GM18520 (cell line): ENCODE measurements at regions not wholly inside any gene's neighbourhood (a gene's known extent, or its start where the extent isn't known, plus 50 kb on each side); places are given as distances from the start of the nearest gene placed in this dataset.

Experiments
- ATAC-seq: cut with Tn5 transposase; IDR thresholded peaks from one replicate; pipeline ENCODE4 v1.9.1; 2021; ENCODE audit not compliant: unreplicated experiment

DNA sequence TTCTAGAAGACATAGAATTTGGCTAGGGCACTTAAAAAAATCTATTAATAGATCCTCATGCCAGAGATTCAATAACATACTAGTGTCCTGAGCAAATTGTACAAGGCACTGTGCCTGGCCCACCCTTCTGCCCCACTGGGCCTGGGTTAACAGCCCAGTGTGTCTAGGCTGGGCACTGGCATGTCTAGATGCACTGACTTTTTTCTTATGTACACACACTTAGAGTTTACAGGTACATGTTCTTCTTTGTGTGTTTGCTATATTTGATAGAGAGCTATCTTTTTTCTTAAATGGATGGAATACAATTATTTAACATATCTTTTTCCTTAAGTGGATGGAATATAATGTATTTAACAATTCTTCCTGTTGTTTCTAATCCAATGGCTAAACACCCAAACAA, 241.5 kb downstream of the AUH start:
- ATAC-seq, result no peak

DNA sequence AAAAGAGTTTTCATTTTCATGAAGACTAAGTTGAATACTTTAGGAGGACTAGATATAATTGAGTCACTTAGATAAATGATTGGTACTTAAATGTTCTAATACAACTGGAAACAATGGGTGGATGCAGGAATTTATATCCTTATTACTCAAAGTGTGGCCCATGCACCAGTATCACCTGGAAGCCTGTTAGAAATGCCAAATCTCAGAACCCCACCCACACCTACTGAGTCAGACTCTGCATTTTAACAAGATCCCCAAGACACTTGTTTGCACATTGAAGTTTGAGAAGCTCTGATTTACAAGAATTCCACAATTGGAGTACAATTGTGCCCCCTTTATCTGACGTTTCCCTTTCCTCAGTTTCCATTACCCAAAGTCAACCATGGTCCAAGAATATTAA, 239.0 kb downstream of the AUH start:
- no peak for ATAC-seq

DNA sequence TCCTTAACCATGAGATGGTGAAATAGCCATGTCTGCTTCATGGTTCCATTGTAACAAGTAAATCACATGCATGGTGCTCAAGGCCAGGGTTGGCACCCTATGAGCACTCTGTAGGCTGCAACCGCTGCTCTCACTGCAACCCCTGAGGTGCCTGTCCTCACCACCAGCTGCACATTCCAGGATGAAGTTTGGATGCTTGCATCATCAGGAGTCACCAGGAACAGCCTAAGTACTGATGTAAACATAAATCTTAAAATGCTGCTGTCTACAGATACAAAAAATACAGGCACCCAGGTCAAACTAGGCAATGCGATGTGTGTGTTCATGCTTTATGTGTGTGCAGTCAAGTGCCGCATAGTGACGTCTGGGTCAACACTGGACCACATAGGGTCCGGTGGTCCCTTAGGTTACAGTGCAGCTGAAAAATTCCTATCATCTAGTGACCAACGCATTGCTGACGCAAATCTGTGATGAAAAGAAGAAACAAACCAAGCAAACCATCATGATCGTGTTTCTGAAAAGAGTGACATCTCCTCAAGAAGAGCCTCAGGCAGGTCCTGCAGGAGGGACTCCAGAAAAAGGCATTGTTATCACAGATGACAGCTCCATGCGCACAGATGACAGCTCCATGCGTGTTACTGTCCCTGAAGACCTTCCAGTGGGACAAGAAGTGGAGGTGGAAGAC, 234.8 kb downstream of the AUH start:
- ATAC-seq, result no peak

DNA sequence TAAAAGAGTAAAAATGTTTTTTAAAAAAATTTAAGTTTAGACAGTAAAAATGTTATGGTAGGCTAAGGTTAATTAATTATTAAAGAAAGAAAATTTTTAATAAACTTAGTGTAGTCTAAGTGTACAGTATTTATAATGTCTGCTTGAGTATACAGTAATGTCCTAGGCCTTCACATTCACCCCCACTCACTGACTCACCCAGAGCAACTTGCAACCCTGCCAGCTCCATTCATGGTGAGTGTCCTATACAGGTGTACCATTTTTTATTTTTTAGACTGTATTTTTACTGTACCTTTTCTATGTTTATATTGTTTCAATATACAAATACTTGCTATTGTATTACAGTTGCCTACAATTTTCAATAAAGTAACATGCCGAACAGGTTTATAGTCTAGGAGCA, 234.1 kb downstream of the AUH start:
- ATAC-seq, result no peak

DNA sequence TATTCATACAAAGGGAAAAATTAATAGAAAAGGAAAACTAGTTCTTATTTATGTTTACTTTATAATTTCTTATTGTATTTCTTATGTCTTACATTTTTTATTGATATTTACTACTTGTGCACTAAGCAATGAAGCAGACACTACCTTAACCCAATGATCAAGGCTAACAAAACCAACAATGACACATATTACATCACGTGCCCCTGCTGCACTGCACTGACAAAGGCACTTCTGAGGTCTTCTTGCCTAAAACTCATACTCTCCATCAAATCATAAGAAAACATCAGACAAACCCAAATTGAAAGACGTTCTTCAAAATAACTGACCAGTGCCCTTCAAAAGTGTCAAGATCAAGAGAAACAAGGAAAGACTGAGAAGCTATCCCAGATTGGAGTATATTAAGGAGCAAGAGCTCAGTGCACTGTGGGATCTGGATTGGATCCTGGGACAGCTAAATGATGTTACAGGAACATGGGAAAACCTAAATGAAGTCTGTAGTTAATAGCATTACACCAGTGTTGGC, 230.9 kb downstream of the AUH start:
- no peak for ATAC-seq

DNA sequence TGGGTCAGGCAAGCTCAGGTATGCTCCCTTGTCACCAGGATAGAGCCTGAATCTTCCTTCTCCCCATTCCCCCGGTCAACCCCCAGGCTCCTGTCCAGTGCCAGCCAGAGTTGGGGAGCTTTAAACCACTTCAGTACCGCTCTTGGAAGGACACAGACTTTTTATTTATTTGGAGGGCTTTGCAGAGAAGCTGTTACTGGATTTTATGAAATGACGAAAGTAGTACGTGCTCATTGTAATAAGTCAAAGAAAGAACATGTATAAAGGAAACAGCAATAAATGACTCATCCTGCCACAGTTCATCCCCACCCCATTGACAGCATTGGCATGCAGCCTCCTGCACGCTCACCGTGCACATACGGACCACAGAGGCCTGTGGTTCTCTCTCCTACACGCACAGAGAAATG, 230.3 kb downstream of the AUH start:
- ATAC-seq, result no peak

DNA sequence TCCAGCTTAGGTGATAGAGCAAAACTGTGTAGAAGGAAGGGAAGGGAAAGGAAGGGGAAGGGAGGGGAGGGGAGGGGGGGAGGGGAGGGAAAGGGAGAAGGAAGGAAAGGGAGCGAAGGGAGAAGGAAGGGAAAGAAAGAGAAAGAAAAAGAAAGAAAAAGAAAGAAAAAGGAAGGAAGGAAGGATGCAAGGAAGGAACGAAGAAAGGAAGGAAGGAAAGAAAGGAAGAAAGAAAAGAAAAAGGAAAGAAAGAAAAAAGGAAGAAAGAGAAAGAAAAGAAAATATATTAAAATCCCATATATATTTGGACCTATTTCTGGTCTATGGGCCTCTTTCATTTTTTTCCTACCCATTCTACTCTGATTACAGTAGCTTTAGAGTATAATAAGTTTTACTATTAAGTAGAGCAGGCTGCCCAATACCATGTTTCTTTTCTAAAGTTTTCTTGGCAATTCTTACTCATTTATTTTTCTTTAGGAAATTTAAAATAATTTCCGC, 229.1 kb downstream of the AUH start:
- ATAC-seq, result no peak

DNA sequence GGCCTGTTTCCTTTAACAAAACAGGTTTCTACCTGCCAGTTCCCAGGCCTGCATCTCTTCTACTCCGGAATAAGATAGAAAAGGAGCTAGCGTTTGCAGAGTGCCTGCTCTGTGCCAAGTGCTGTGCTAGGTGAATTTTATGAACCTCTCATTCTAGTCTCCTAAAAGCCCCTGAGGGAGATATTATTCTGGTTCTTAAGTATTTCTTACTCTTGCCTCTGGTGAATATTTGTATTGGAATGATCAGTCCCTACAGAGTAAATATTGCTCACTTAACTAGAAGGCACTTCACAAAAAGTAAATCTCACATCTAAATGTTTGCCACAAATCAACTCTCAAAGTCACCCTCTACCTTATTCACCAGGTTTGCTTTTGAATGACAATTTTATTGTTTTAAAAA, 227.1 kb downstream of the AUH start:
- no peak for ATAC-seq

DNA sequence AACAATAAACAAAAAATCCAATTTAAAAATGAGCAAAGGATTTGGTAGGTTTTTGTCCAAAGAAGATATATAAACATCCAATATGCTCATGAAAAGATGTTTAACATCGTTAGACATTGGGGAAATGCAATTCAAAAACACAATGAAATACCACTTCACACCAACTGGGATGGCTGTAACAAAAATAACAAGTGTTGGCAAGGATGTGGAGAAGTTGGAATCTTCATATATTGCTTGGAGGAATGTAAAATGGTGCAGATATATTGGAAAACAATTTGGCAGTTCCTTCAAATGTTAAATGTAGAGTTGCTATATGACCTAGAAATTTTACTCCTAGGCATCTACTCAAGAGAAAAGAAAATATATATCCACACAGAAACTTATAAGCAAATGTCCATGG, 224.3 kb downstream of the AUH start:
- no peak for ATAC-seq

DNA sequence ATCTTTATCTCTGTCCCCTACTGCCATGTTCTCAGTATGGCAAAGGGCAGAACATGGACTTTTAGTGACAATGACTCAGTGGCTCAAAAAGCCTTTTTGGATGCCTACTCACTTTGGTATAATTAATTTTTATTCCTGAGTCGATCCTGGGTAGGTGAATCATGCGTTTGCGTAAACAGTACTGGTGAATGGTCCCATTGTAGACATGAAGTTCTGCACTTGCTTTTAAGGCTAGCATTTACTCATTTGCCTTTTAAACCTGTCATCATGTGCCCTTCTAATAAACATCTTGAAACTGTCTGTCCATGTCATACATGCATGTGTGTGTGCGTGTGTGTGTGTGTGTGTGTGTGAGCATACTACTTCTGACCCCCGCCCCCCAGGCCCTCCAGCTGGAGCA, 223.0 kb downstream of the AUH start:
- ATAC-seq, result no peak

DNA sequence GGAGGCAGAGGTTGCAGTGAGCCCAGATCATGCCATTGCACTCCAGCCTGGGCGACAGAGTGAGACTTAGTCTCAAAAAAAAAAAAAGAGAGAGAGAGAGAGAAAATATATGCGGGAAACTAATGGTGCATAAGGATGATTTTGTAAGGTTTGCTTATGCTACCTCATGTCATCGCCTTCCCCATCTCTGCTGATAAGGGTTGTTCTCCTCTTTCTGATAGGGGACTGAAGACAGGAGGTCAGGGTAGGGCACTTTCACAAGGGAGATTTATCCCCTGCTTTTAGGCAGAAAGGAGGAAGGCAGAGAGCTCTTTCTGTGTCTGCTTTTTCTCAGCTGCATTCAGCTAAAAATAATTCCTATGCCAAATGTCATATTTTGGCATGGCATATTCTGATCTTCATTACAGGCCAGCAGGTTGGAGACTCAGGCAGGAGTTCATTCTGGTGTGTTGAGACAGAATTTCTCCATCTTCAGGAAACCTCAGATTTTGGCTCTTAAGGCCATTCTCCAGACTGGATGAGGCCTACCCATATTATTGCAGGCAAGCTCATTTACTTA, 220.2 kb downstream of the AUH start:
- no peak for ATAC-seq

DNA sequence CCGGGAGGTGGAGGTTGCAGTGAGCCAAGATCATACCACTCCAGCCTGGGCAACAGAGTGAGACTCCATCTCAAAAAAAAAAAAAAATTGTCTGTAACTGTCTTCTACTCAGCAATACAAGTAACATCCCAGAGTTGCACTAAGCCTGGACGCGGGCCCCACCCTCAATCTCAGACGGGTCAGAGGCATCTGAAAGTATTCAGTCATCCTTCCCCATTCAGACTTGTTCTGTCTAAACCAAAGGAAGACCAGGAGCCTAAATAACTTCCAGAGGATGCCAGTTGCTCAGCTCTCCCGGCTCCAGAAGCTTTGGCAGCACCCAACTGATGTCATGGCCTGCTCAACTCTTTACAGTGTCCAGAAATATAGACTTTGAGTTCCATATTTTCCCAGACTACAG, 218.6 kb downstream of the AUH start:
- ATAC-seq, result no peak

DNA sequence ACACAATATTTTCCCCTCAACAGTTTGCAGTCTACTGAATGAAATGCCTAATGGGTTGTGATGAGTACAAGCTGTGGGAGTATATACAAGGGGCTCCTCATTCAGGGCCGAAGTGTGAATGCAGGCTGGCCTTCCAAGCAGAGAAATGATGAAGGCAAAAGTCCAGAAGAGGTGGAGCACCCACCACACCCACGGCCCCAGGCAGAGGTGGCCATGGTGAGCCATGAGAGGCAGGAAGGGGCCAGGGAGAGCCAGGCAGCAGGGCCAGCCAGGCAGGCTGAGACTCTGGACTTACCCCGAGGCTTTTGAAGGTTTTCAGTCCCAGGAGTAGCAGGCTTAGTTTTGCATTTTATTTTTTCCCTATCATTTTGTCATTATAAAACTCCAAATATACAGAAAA, 218.1 kb downstream of the AUH start:
- no peak for ATAC-seq

DNA sequence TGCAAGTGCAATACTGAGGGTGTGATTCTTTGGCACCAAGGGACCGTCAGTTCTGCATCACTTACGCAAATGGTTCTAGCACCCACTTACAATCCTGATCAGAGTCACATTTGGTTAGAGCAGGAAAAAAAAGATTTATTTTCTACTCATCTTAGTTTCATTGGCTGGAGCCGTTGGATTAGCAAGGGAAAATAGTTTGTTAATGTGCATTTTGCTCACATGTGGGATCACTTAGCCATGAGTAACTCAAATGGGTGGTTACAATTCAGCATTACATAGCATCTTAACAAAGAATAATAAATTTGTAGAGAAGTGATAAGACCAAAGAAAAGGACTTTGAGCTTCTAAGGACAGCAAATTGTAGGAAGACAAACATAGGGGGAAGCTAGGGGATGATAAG, 216.9 kb downstream of the AUH start:
- no peak for ATAC-seq

DNA sequence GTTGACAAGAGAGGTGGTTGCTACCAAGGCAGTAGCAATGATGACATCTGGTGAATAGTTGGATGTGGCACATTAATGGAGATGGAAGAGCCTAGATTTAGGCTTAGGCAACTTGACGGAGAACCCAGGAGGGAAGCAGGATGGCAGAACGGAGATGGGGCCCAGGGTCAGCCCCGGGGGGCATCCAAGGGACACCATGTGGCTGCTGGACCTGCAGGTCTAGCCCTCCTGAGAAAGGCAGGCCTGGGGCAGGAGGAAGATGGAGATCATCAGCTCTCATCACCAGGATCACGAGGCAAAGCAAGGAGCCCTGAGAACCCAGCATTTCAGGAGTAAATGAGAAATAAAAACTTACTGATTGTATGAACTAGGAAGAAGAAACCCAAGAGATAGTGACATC, 216.2 kb downstream of the AUH start:
- ATAC-seq, result no peak

DNA sequence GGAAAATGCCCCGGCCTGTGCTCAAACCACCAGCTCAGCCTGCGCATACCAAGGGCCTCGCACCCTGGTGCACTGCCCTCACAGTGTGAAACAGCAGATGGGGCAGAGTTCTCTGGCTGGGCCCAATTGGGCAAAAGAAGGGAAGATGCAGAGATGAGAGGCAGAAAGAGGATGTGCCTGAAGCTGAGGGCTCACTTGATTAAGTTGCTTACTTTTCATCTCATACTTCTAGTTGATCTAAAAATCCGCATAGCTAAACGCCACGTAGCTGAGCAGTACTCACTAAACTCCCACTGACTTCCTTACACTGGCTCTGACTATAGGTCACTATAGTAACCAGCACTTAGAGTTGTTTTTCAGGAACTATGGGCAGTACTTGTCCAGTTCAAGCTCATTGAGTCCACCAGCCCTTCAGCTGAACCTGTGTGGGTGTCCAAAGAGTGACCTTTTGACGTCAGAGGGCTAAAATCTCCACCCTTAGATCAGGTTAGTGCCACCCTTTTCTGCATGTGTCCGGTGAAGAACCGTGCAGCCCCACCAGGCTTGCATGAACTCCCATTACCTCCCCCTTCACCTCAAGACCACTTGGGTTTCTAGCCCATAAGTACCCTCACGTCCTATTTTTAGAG, 215.2 kb downstream of the AUH start:
- no peak for ATAC-seq

DNA sequence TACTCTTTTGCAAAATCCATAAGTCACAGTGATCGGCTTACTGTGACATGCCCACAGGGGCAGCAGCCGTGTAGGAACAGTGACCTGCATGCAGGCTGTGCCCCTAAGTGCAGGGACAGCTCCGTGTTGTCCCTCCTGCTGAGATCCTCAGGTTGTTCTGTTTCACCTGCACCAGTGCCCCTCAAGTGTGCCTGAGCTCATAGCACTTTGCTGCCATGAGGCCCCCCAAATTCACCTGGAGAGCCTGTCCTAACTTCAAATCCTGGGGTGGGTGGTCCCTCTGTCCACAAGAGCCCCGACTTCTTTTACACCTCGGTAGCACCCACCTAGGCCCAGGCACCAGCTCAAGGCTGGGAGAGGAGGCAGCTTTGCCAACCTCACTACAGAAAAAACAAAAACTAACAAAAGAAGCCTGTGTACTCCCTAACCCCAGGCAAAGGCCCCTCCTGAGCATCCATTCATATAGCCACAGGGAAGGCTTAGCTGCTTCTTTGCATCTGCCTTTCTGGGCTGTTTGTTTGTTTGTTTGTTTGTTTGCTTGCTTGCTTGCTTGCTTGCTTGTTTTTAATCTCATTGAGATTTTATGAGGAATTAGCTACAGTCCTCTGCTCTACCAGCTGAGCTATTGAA, 214.5 kb downstream of the AUH start:
- no peak for ATAC-seq

DNA sequence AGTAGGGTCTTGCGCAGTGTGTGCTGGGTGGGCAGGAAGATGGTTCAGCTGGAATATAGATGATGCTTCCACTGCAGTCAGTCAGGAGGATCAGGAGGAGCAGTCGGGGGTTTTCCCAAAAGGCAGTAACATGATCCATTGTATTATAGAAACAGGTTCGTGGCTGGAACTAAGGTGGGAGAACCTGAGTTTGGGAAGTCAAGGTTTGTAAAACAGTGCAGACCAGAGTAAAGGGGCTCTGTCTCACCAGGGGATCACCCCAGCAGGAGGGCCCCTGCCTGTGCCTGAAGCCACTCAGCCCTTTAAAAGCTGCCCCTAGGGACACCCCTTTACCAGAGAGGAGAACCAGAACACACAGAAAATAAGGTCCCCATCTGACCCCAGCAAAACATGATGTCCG, 213.4 kb downstream of the AUH start:
- ATAC-seq, result no peak

DNA sequence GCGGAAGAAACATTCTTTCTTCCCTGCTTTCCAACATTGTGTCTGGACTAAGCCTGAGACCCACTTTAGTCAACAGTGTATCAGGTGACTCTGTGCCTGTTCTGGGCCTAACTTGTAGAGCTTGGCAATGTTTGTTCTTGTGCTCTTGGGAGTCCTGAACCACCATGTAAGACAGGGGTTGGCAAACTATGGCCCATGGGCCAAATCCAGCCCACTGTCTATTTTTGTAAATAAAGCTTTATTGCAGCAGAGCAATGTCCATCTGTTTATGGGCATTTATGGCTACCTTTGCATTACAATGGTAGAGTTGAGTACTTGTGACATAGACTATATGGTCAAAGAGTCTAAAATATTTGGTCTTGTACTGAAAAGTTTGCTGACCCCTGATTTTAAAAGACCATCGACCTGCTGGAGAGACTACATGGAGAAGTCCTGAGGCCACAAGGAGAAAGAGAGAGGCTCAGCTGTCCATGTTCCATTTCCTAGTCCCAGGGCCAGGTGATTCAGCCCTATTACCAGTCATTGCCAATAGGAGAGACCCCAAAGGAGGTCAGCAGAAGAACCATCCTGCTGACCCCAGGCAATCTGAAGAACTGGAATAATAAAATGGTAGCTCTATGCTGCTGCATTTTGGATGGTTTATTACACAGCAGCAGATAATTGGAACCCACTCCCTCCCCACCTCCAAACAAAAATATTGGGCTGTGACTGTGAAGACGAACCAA, 211.3 kb downstream of the AUH start:
- no peak for ATAC-seq

DNA sequence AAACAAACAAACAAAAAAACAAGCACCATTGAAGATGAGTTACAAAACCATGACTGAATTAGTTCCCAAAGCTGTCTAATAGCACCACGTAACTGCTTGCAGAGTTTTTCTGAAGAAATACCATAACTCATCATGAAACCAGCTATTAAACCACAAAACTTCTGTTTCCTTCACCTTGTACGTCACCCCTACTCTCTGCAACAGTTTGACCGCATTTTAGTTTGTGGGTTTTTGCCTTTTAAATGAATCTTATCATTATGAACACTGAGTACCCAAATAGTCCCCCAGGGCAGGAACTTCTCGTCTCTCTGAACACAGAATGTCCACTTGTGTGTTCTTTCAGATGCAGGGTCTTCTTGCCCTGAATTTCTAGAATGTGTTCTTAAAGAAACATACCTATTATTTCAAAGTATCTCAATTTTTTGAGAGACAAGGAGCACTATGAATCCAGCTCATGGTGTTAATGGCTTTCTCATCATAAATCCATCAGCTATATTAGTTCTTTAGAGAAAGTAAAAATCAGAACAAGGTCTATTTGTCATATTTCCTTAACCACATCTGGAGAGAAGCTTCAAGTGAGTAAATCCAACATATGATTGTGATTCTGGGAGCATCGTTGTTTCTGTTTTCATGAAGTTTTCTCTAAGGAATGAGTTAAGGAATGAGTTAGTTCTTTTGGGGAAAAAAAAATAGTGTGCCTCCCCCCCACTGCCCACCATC, 210.6 kb downstream of the AUH start:
- ATAC-seq, result peak; percentile 80

DNA sequence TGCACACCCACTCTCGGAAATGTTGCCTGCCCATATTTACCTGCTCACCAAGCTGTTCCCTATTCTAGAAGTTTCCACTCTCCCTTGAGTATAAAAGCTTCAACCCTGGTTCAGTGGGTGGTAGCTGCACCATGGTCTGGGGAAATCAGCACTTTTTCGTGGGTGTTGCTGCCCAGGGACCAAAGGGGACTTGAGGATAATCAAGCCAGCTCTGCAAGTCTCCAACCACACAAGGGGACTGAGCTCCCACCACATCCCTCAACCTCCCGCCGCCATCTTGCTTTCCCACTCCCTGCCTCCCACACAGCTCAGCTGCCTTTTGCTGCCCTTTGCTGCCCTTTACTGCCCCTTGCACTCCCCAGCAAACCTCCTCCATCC, 210.0 kb downstream of the AUH start:
- no peak for ATAC-seq
